ENCODE measurements at regions not wholly inside any gene's neighbourhood (a gene's known extent, or its start where the extent isn't known, plus 50 kb on each side); places are given as distances from the start of the nearest gene placed in this dataset.

GRCh38 chr2:116645155-116645554 lies 1169.3 kb upstream of the DDX18 start:
- no peak for DNase-seq

GRCh38 chr2:116668691-116669090 lies 1145.8 kb upstream of the DDX18 start:
- DNase-seq: no peak

GRCh38 chr2:116669782-116670181 lies 1144.7 kb upstream of the DDX18 start:
- DNase-seq: no peak

GRCh38 chr2:116674188-116674587 lies 1140.3 kb upstream of the DDX18 start:
- DNase-seq: no peak

- DNase-seq: no peak
These were observed 1137.7 kb upstream of the DDX18 start for GRCh38 chr2:116676776-116677175.

DNA sequence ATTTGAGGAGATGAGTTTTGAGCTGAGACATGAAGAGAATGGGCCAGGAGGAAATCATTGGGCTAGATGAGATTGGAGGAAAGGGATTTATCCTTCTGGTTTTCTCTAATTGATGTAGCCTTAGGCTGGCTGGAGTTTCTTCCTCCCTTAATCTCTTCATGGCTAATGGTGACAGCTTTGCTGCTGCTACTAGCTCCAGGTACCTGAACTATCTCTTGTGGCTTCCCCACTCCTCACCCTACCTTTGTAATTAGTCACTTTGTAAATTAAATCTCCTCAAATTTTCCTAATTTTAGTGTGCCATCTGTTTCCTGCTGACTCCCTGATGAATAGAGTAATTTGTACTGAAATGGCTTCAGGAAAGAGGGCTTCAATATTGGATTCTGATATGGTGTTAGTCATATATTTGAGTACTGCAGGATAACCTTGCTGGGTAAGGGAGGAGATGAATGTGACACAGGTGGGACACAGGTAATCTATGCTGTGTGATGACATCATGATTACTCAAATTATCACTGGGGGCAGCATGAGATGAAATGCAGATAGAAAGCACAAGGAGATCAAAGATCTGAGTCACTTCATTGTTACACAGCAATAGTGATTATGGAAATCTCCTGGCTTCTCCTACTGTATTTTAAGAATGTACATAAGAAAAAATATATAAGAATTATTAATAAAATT lies 1134.1 kb upstream of the DDX18 start:
- DNase-seq: peak; percentile 30

DNA sequence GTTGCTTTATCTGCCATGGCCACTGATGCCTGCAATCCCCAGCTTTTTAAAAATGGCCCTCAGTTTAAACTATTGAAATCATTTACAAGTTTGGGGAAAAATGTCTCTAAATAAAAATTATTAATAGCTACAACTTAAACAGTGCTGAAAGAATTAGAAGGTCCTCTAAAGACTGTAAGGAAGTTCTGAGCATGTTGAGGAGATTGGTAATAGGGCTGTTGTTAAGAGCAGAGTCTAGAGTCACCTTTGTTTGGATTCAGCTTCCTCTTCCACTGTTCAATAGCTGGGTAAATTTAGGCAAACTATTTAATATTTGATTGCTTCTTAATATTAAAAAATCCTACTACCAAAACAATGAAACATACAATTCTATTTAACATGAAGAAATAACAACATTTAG lies 1127.1 kb upstream of the DDX18 start:
- DNase-seq: no peak

DNA sequence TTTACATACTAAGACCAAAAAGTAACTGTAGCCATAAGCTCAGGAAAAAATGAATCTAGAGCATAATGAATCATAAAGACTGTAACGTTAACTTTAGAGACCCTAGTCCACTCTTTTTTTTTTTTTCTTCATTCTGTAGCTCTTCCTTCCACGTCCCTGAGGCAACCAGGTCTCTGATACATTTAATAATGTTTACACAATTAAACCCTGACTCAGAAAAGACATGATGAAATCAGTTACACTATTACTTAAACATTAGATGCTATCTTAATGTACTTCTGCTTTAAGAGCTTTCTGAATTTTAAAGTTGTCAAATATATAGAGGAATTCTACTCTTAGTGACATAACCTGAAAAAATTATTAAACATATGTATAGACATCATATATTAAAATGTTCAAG lies 1121.5 kb upstream of the DDX18 start:
- no peak for DNase-seq

GRCh38 chr2:116696223-116696622 lies 1118.3 kb upstream of the DDX18 start:
- no peak for DNase-seq

GRCh38 chr2:116696903-116697302 lies 1117.6 kb upstream of the DDX18 start:
- no peak for DNase-seq

GRCh38 chr2:116706396-116706795 lies 1108.1 kb upstream of the DDX18 start:
- no peak for DNase-seq

DNA sequence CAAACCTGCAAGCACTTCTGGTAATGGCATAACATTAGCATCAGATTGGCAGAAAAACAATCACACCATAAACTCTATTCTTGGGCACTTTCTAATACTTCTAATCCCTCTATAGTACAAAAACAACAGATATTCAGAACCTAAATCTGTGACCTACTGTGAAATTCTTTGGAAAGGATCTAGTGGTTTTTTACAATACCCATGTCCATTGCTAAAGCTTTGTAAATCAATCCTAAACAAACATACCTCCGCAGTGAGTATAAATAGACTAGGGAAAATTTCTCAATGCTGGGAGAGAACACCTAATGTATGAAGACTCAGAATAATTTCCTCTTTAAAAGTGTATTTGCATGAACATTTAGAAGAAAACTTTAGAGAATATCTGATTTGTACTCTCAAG lies 1098.5 kb upstream of the DDX18 start:
- DNase-seq: no peak

DNA sequence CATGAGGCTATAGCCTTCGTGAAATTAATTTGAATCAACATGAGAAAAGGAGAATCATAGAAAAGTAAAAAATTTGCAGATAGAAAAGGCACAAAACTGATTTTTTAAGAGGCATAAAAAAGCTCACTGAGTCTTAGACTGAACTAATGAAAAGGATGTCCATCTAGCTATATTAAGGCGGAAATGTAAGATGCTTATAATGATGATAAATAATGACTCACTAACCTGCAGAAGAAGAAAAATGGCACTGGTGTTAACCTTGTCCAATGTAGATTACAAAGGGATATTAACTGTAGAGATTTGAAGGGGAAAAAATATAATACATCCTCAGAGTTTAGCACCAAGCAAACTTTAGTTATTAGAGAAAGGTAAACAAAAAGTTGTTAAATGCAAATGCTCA lies 1098.0 kb upstream of the DDX18 start:
- no peak for DNase-seq

DNA sequence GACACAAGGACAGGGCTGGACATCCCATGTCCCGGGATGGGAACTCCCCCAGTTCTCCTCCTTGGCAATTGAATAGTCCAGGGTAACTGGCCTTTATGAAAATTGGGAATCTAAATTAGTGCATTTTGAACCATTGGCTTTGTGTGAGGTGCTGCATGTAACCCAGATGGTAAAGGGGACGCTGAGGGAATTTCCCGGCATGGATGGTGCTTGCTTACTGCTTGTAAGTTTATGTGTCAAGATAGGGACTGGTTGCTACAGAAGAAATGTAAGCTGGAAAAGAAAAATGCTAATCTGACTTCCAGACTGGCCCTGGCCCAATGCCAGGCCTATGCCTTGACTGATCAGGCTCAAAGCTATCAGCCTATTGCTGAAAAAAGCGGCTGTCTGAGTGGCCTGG lies 1096.7 kb upstream of the DDX18 start:
- no peak for DNase-seq

DNA sequence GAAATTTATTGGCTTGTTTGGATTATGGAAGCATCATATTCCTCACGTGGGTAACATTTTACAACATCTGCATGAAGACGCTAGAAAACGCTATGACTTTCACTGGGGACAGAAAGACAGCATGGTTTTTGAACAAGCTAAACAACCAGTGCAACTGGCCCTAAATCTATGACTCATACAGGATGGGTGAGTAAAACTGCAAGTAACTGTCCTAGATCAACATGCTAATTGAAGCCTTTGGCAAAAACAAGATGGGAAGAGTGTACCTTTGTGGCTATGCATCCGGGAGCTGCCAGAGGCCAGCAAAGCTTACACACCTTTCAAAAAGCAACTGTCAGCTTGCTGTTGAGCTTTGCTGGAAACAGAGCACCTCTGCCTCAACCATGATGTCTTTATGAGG lies 1096.0 kb upstream of the DDX18 start:
- DNase-seq: no peak

- DNase-seq: peak; percentile 82
These were observed 1094.7 kb upstream of the DDX18 start for GRCh38 chr2:116719836-116720235.

DNA sequence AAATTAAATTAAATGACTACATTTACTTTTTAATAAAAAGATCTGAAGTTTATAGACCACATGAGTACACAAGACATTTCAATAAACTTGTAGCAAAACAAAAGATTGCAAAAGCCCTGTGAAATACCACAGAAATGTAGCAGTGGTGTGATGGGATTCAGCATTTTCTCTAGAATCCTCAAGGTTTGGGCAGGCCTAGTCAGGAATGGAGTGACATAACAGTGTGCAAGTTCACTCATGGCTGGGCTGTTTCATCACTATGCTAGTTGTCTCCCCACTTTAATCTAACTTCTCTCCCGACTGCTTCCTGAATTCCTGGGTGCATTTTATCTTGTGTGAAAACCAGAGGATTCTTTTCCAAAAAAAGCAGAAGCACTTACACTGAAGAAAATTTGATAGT lies 1089.9 kb upstream of the DDX18 start:
- no peak for DNase-seq

- no peak for DNase-seq
These were observed 1082.2 kb upstream of the DDX18 start for GRCh38 chr2:116732322-116732721.

DNA sequence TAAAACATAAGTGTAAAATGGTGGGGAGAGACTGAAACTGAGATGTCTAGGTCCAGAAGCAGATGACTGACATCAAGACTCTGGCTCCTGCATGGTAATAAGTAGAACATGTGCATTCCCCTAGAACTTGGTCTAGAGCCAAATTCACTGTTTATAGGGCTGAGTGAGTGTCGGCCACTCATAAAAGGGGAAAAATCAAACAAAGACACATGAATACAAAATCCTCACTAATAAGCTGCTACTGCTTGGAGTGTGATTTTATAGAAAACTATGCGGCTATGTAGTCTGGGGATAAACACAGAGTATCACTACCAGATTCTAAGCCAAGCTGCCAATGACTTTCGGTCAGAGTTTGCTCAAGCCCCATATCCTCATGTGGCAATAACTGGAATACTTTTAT lies 1080.8 kb upstream of the DDX18 start:
- no peak for DNase-seq

- DNase-seq: no peak
These were observed 1076.5 kb upstream of the DDX18 start for GRCh38 chr2:116737951-116738350.

GRCh38 chr2:116747103-116747502 lies 1067.4 kb upstream of the DDX18 start:
- DNase-seq: no peak

DNA sequence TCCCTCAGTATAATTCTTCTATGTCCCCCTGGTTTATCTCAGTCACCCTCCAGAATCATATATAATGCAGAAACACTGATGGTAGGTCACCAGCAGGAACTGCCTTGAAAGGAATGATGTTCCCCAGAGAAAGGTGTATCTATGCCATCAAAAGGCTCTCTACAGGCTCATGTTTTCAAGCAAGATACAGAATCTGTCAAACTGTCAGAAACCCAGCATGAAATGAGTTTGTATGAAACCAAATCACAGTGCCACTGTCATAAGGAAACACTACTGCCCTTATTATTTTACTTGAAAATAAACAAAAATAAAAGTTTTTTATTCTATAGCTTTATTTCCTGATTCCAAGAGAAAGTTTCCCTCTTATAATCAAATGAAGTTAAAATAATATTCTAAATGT lies 1064.5 kb upstream of the DDX18 start:
- no peak for DNase-seq

GRCh38 chr2:116754381-116755101 lies 1060.0 kb upstream of the DDX18 start:
- no peak for DNase-seq

GRCh38 chr2:116761864-116762263 lies 1052.6 kb upstream of the DDX18 start:
- DNase-seq: no peak

DNA sequence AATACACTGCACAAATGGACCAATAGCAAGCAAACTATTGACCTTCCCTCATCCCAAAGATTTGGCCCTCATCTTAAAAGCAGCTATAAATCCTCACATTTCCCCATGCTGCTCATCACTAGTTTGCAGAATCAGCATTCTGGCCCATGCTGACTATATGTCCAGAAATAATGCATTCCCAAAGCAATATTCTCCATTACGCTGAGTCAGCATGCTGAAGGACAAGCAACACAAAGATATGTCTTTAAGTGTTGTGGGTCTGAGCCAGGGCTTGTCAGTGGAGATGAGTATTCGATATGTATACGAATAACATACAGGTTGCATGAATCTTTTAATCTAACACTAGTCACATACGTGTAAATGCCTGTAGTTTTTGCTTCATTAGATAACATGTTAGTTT lies 1045.0 kb upstream of the DDX18 start:
- DNase-seq: no peak

Measured in NCI-H524 treated with DMSO at 0.1 percent for 48 hours (cell line).